Astrocyte (in vitro differentiated cells and primary cell): ENCODE measurements at regions not wholly inside any gene's neighbourhood (a gene's known extent, or its start where the extent isn't known, plus 50 kb on each side); places are given as distances from the start of the nearest gene placed in this dataset.
"Not testable (repeated sequence)": the region's sequence is repeated elsewhere in the genome, so short reads cannot be mapped to it uniquely, and the experiment has no call there.

ENCODE experiments used
- DNase-seq: peaks from one replicate; pipeline ENCODE4 v3.0.0-alpha.2; 2010; ENCODE audit warnings: low read depth
- FAIRE-seq: peaks from 2 replicates; lab custom pipeline; 2011; peaks lifted over from hg19 to GRCh38; lab: Jason Lieb, UNC
- H2AFZ ChIP-seq: 2 replicates; pipeline ENCODE4 v1.6.0; 2012; ENCODE audit warnings: low read depth, low read length, inconsistent platforms
- H3K27ac ChIP-seq: 2 replicates; pipeline ENCODE4 v1.5.1; 2011; ENCODE audit warnings: low read depth, low read length, inconsistent platforms
- H3K27me3 ChIP-seq: 2 replicates; pipeline ENCODE4 v1.6.0; 2011; ENCODE audit warnings: low read length, inconsistent platforms; ENCODE audit not compliant: insufficient read depth
- H3K36me3 ChIP-seq: 2 replicates; pipeline ENCODE4 v1.5.1; 2011; ENCODE audit warnings: low read length, inconsistent platforms; ENCODE audit not compliant: insufficient read depth
- H3K4me1 ChIP-seq: 2 replicates; pipeline ENCODE4 v1.5.1; 2011; ENCODE audit warnings: low read length, inconsistent platforms; ENCODE audit not compliant: insufficient read depth
- H3K4me2 ChIP-seq: 2 replicates; pipeline ENCODE4 v1.6.0; 2012; ENCODE audit warnings: low read length, inconsistent platforms
- H3K4me3 ChIP-seq: 2 replicates; pipeline ENCODE4 v1.5.1; 2011; ENCODE audit warnings: low read depth, mild to moderate bottlenecking, low read length, inconsistent platforms; ENCODE audit not compliant: insufficient read depth
- H3K79me2 ChIP-seq: 2 replicates; pipeline ENCODE4 v1.6.0; 2012; ENCODE audit warnings: mild to moderate bottlenecking, low read length, inconsistent platforms; ENCODE audit not compliant: insufficient read depth
- H3K9ac ChIP-seq: 2 replicates; pipeline ENCODE4 v1.6.0; 2012; ENCODE audit warnings: mild to moderate bottlenecking, low read length, inconsistent platforms
- H3K9me3 ChIP-seq: 2 replicates; pipeline ENCODE4 v1.5.1; 2012; ENCODE audit warnings: low read depth, mild to moderate bottlenecking, low read length, inconsistent platforms; ENCODE audit not compliant: insufficient read depth
- H4K20me1 ChIP-seq: 2 replicates; pipeline ENCODE4 v1.6.0; 2012; ENCODE audit warnings: low read length, inconsistent platforms; ENCODE audit not compliant: insufficient read depth
- H3K27ac Mint-ChIP-seq: one replicate; pipeline ENCODE4 v1.8.0; 2021; ENCODE audit warnings: mild to moderate bottlenecking, mixed read lengths; ENCODE audit not compliant: unreplicated experiment
- H3K27me3 Mint-ChIP-seq: one replicate; pipeline ENCODE4 v1.8.0; 2021; ENCODE audit warnings: low read depth, mixed read lengths; ENCODE audit not compliant: unreplicated experiment
- H3K36me3 Mint-ChIP-seq: one replicate; pipeline ENCODE4 v1.8.0; 2021; ENCODE audit warnings: low read depth, mixed read lengths; ENCODE audit not compliant: unreplicated experiment
- H3K4me1 Mint-ChIP-seq: one replicate; pipeline ENCODE4 v1.8.0; 2021; ENCODE audit warnings: low read depth, mixed read lengths; ENCODE audit not compliant: unreplicated experiment
- H3K4me3 Mint-ChIP-seq: one replicate; pipeline ENCODE4 v1.8.0; 2021; ENCODE audit warnings: mild to moderate bottlenecking, moderate library complexity, mixed read lengths; ENCODE audit not compliant: unreplicated experiment
- H3K9me3 Mint-ChIP-seq: one replicate; pipeline ENCODE4 v1.8.0; 2021; ENCODE audit warnings: mild to moderate bottlenecking, mixed read lengths; ENCODE audit not compliant: unreplicated experiment
- EZH2 ChIP-seq: IDR thresholded peaks from 2 replicates; pipeline ENCODE4 v1.6.1; 2012; ENCODE audit warnings: mild to moderate bottlenecking, low read length, inconsistent platforms; ENCODE audit not compliant: insufficient read depth
- TF ChIP-seq, protein P1 (sequence below): IDR thresholded peaks from 2 replicates; pipeline ENCODE4 v1.5.1; 2011; ENCODE audit warnings: low read depth, mild to moderate bottlenecking, inconsistent platforms, low read length, moderate library complexity; ENCODE audit not compliant: insufficient read depth

DNA sequence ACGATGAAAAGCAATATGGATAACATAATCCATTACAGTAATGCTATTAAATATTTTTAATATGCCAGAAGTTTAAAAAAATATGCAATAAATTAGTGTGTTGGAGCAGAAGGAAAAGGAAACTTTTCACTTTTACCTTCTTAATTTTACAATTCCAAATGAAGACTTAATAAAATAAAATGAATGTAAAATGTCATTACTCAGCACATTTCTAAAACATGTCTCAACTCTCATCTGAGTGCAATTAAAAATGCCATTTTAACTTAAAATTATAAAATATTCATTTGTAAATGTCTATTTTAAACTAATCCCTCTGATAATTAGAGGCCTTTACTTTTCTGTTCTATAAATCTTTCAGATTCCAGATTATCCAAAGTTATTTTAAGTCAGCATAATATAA lies 733.4 kb downstream of the DNAH5 start:
- DNase-seq (no peak), FAIRE-seq (no peak)
- H3K27me3 ChIP-seq: no peaks in the 10 kb centered on the region
- no peak overlapping the region for H3K27ac ChIP-seq
- no peaks in the 10 kb centered on the region for H3K79me2 ChIP-seq
- no peak overlapping the region for H3K9ac ChIP-seq
- Mint-ChIP-seq H3K9me3 (no peaks in the 10 kb centered on the region), H3K4me3 (no peak overlapping the region), H3K27me3 (peaks cover 1% of the 10 kb centered on the region), H3K4me1 (peaks cover 5% of the 10 kb centered on the region), H3K36me3 (no peaks in the 10 kb centered on the region), H3K27ac (no peak overlapping the region)
- H3K9me3 ChIP-seq: no peaks in the 10 kb centered on the region
- no peak overlapping the region for H3K4me3 ChIP-seq
- TF ChIP-seq, protein P1, sequence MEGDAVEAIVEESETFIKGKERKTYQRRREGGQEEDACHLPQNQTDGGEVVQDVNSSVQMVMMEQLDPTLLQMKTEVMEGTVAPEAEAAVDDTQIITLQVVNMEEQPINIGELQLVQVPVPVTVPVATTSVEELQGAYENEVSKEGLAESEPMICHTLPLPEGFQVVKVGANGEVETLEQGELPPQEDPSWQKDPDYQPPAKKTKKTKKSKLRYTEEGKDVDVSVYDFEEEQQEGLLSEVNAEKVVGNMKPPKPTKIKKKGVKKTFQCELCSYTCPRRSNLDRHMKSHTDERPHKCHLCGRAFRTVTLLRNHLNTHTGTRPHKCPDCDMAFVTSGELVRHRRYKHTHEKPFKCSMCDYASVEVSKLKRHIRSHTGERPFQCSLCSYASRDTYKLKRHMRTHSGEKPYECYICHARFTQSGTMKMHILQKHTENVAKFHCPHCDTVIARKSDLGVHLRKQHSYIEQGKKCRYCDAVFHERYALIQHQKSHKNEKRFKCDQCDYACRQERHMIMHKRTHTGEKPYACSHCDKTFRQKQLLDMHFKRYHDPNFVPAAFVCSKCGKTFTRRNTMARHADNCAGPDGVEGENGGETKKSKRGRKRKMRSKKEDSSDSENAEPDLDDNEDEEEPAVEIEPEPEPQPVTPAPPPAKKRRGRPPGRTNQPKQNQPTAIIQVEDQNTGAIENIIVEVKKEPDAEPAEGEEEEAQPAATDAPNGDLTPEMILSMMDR: no peak
- TF ChIP-seq EZH2: no peak
- H3K4me1 ChIP-seq: no peaks in the 10 kb centered on the region
- H2AFZ ChIP-seq: no peak overlapping the region
- H3K36me3 ChIP-seq: no peaks in the 10 kb centered on the region
- no peak overlapping the region for H3K4me2 ChIP-seq
- no peaks in the 10 kb centered on the region for H4K20me1 ChIP-seq

DNA sequence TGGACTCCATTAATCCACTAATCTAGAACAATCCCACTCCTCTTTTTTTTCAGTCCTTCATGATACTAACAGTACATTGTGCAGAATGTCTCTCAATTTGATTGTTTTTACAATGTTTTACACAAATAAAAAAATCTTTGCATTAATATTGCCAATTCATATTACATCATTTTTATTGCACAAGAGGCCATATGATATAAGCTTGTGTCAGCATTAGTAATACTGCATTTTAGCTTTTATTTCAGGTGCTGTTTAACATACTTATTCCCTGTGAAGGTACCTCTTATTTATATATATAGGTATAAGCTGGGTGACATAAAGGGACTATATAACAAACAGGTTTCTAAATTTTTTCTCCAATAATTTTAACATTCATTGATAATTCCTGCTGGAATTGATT lies 737.4 kb downstream of the DNAH5 start:
- peaks cover 1% of the 10 kb centered on the region for H3K27me3 Mint-ChIP-seq
- DNase-seq (no peak), FAIRE-seq (no peak)
- Histone ChIP-seq H3K79me2 (no peaks in the 10 kb centered on the region), H3K36me3 (no peaks in the 10 kb centered on the region), H2AFZ (no peak overlapping the region), H3K4me1 (no peaks in the 10 kb centered on the region), H3K9ac (no peak overlapping the region), H3K9me3 (no peaks in the 10 kb centered on the region), H3K27me3 (no peaks in the 10 kb centered on the region), H3K4me2 (no peak overlapping the region), H3K27ac (no peak overlapping the region), H3K4me3 (no peak overlapping the region), H4K20me1 (no peaks in the 10 kb centered on the region)
- TF ChIP-seq EZH2: no peak
- TF ChIP-seq, protein P1: no peak
- no peak overlapping the region for H3K4me3 Mint-ChIP-seq
- no peaks in the 10 kb centered on the region for H3K4me1 Mint-ChIP-seq
- peaks cover 2% of the 10 kb centered on the region for H3K36me3 Mint-ChIP-seq
- H3K9me3 Mint-ChIP-seq: peaks cover 7% of the 10 kb centered on the region
- no peak overlapping the region for H3K27ac Mint-ChIP-seq

DNA sequence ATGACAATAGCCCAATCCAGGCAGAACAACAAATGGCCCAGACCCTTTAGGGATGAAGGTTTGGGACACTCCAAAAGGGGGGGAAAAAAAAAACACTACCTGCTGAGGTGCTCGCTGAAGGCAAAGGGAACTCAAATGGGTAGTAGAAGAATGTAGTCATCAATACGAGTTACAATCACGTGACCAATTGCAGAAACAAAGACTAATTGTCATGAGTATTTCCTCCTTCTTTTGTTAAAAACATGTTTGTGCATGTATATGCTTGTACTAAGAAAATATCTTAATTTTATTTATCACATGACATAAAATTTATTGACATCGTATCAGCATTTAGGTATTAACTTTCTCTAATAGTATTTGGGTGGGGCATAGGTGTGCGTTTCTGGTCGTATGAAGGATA lies 743.5 kb downstream of the DNAH5 start:
- no peaks in the 10 kb centered on the region for H3K4me1 Mint-ChIP-seq
- no peaks in the 10 kb centered on the region for H3K36me3 ChIP-seq
- H3K4me3 ChIP-seq: no peak overlapping the region
- DNase-seq: no peak
- no peak overlapping the region for H3K4me3 Mint-ChIP-seq
- H3K9me3 Mint-ChIP-seq: peaks cover 11% of the 10 kb centered on the region
- no peaks in the 10 kb centered on the region for H3K9me3 ChIP-seq
- H3K79me2 ChIP-seq: no peaks in the 10 kb centered on the region
- TF ChIP-seq, protein P1: no peak
- no peak for TF ChIP-seq EZH2
- H3K27me3 ChIP-seq: no peaks in the 10 kb centered on the region
- no peak overlapping the region for H3K9ac ChIP-seq
- no peaks in the 10 kb centered on the region for H4K20me1 ChIP-seq
- peaks cover 2% of the 10 kb centered on the region for H3K36me3 Mint-ChIP-seq
- H3K27ac ChIP-seq: no peak overlapping the region
- no peak for FAIRE-seq
- H3K4me1 ChIP-seq: no peaks in the 10 kb centered on the region
- H3K27me3 Mint-ChIP-seq: peaks cover 5% of the 10 kb centered on the region
- H3K4me2 ChIP-seq: no peak overlapping the region
- H3K27ac Mint-ChIP-seq: no peak overlapping the region
- H2AFZ ChIP-seq: no peak overlapping the region

DNA sequence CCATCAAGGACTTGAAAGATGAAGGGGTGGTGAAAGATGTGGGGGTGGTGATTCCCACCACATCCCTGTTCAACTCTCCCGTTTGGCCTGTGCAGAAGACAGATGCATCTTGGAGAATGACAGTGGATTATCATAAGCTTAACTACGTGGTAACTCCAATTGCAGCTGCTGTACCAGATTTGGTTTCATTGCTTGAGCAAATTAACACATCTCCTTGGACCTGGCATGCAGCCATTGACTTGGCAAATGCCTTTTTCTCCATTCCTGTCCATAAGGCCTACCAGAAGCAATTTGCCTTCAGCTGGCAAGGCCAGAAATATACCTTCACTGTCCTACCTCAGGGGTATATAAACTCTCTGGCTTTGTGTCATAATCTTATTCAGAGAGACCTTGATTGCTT lies 746.3 kb downstream of the DNAH5 start:
- not testable (repeated sequence) for H3K27me3 ChIP-seq, H3K9me3 Mint-ChIP-seq, H3K9ac ChIP-seq, H3K4me2 ChIP-seq, FAIRE-seq, H3K36me3 ChIP-seq, H3K4me1 ChIP-seq, H3K27me3 Mint-ChIP-seq, H2AFZ ChIP-seq, H3K4me1 Mint-ChIP-seq, H3K27ac ChIP-seq, H3K9me3 ChIP-seq, H3K27ac Mint-ChIP-seq, H3K79me2 ChIP-seq, H3K4me3 Mint-ChIP-seq, H4K20me1 ChIP-seq, DNase-seq, H3K4me3 ChIP-seq, H3K36me3 Mint-ChIP-seq
